ENCODE measurements at regions not wholly inside any gene's neighbourhood (a gene's known extent, or its start where the extent isn't known, plus 50 kb on each side); places are given as distances from the start of the nearest gene placed in this dataset.
A peak's percentile ranks its signal among the peaks of the same experiment; 100 is the strongest.

DNA sequence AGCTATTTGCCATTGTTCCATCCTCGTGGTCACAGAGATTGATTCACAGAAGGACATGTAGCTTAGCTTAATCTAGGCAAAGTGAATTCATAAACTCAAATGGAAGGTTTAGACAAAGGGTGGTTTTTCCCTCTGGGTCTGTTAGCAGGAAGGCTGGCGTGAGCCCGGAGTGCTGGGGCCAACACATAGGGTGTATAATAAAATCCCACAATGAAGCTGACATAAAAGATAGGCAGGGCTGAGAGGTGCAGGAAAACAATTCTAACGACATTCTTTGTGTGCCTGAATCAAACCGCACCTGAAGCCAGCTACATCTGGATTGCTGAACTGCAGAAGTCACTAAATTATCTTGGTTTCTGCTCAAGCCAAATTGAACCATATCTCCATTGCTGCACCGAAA, 173.9 kb downstream of the MAF start:
- Histone ChIP-seq H3K36me3 (no peaks in the 10 kb centered on the region), H3K27me3 (no peaks in the 10 kb centered on the region), H3K27ac (no peak overlapping the region), H3K9me3 (no peaks in the 10 kb centered on the region), H3K4me3 (no peak overlapping the region), H3K4me1 (no peaks in the 10 kb centered on the region)
- ATAC-seq: no peak
- intact Hi-C loops (cut with DNase I): no loop called here
- TF ChIP-seq, protein P1, sequence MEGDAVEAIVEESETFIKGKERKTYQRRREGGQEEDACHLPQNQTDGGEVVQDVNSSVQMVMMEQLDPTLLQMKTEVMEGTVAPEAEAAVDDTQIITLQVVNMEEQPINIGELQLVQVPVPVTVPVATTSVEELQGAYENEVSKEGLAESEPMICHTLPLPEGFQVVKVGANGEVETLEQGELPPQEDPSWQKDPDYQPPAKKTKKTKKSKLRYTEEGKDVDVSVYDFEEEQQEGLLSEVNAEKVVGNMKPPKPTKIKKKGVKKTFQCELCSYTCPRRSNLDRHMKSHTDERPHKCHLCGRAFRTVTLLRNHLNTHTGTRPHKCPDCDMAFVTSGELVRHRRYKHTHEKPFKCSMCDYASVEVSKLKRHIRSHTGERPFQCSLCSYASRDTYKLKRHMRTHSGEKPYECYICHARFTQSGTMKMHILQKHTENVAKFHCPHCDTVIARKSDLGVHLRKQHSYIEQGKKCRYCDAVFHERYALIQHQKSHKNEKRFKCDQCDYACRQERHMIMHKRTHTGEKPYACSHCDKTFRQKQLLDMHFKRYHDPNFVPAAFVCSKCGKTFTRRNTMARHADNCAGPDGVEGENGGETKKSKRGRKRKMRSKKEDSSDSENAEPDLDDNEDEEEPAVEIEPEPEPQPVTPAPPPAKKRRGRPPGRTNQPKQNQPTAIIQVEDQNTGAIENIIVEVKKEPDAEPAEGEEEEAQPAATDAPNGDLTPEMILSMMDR (IDR thresholded peaks at IDR 0.05): no peak
- no peak for DNase-seq

DNA sequence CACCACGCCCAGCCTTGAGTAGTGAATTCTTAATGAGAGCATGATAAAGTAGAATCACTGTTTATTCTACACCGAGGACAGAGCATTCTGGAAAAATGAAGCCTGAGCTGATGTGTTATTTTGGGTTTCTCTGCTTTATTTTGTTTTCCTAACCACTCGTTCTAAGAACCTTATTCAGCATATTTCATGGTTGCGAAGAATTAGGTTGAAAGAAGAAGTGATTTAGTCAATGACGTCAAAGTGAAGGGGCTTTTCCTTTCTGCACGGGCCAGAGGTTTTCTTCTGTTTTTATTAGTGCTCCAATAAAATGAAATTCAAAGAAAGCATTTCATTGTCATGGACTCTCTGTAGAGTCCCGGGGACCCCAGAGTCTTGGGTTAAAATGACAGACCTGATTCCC, 178.5 kb downstream of the MAF start:
- H3K4me1 ChIP-seq: peaks cover 16% of the 10 kb centered on the region
- H3K27me3 ChIP-seq: no peaks in the 10 kb centered on the region
- ATAC-seq (no peak), DNase-seq (no peak)
- H3K27ac ChIP-seq: no peak overlapping the region
- no peak overlapping the region for H3K4me3 ChIP-seq
- H3K9me3 ChIP-seq: no peaks in the 10 kb centered on the region
- intact Hi-C loops (cut with DNase I): no loop called here
- H3K36me3 ChIP-seq: no peaks in the 10 kb centered on the region
- TF ChIP-seq, protein P1 (IDR thresholded peaks at IDR 0.05): no peak

DNA sequence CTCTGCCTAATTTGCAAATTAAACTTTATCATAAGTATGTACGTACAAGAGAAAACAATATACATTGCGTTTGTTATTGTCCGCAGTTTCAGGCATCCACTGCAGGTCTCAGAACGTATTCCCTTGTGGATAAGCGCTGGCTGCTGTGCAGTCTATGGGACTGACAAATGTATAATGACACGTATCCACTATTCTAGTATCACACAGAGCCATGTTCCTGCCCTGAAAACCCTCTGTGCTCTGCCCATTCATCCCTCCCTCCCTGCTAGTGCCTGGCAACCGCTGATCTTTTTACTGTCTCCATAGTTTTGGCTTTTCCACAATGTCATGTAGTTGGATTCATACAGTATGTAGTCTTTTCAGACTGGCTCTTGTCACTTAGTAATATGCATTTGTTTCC, 179.4 kb downstream of the MAF start:
- H3K4me3 ChIP-seq: no peak overlapping the region
- H3K36me3 ChIP-seq: no peaks in the 10 kb centered on the region
- H3K9me3 ChIP-seq: no peaks in the 10 kb centered on the region
- no peak for ATAC-seq
- TF ChIP-seq, protein P1 (IDR thresholded peaks at IDR 0.05): no peak
- no peak for DNase-seq
- intact Hi-C loops (cut with DNase I): no loop called here
- peaks cover 16% of the 10 kb centered on the region for H3K4me1 ChIP-seq
- no peak overlapping the region for H3K27ac ChIP-seq
- no peaks in the 10 kb centered on the region for H3K27me3 ChIP-seq

DNA sequence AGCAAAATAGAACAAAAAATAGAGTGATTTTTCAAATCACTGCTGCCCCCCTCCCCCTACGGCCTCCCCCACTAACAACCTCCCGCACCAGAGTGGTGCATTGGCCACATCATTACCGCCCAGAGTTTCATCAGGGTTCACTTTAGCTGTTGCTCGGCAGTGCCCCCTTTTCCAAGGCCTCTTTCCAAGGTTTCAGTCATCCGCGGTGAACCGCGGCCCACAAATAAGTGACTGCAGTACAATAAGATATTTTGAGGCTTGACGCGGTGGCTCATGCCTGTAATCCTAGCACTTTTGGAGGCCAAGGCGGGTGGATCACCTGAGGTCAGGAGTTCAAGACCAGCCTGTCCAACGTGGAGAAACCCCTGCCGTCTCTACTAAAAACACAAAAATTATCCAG, 180.0 kb downstream of the MAF start:
- Histone ChIP-seq H3K4me1 (peaks cover 16% of the 10 kb centered on the region), H3K36me3 (no peaks in the 10 kb centered on the region), H3K4me3 (no peak overlapping the region), H3K27ac (no peak overlapping the region), H3K9me3 (no peaks in the 10 kb centered on the region), H3K27me3 (no peaks in the 10 kb centered on the region)
- TF ChIP-seq, protein P1 (IDR thresholded peaks at IDR 0.05): no peak
- no peak for ATAC-seq
- DNase-seq: no peak
- intact Hi-C loops (cut with DNase I): no loop called here

DNA sequence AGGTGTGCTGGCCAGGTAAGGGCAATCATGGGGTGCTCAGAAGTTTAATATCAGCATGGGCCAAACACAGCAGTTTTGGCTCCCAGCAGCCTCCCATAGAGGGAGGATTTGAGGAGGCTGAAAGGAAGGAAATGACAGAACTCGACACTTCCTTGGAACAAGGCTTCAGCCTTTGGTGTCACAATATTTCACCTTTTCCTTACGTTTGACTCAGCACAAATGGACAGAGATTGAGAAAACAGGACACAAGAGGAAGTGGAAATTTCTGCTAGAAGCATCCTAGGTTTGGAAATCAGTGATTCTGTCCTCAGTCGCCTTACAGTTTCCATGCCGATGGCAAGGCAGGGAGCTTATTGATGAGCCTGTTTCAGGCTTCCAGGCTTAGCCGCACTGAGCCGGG, 181.4 kb downstream of the MAF start:
- TF ChIP-seq, protein P1 (IDR thresholded peaks at IDR 0.05): no peak
- H3K27me3 ChIP-seq: no peaks in the 10 kb centered on the region
- no peaks in the 10 kb centered on the region for H3K9me3 ChIP-seq

DNA sequence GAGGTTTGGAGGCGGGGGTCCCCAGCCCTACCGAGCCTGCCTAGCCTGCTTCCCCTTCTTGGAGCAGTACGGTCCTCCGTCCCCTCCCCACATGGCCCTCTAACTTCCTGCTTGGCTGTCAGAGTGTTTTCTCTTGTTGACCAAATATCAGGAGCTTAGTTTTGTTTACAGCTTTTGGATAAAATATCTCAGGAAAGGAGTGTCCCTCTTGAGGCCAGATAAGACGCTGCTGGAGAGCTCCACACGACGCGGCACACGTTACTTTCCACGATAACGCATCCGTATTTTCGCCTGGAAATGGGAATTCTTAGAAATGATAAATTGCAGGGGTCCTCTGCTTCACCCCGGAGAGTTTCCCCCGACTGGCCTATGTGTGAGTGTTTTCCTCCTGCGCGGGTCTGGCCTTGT, 182.9 kb downstream of the MAF start:
- Histone ChIP-seq H3K36me3 (no peaks in the 10 kb centered on the region), H3K27ac (no peak overlapping the region), H3K27me3 (no peaks in the 10 kb centered on the region), H3K4me1 (peaks cover 16% of the 10 kb centered on the region), H3K9me3 (no peaks in the 10 kb centered on the region), H3K4me3 (no peak overlapping the region)
- TF ChIP-seq, protein P1 (IDR thresholded peaks at IDR 0.05): no peak
- intact Hi-C loops (cut with DNase I): no loop called here
- ATAC-seq (no peak), DNase-seq (no peak)

More for the DNA sequence above, 181.4 kb downstream of the MAF start:
- ATAC-seq (peak; percentile 69), DNase-seq (no peak)
- Histone ChIP-seq H3K27ac (no peak overlapping the region), H3K36me3 (no peaks in the 10 kb centered on the region), H3K4me3 (no peak overlapping the region), H3K4me1 (peaks cover 16% of the 10 kb centered on the region)
- intact Hi-C loops (cut with DNase I): no loop called here
